Keratinocyte (primary cell): ENCODE measurements at regions not wholly inside any gene's neighbourhood (a gene's known extent, or its start where the extent isn't known, plus 50 kb on each side); places are given as distances from the start of the nearest gene placed in this dataset.

ENCODE experiments used
- CTCF ChIP-seq, 3 experiments: IDR thresholded peaks in 1 of 3; conservative IDR thresholded peaks in 1 of 3; optimal IDR thresholded peaks in 1 of 3; 2 replicates in 2 of 3; 3 replicates in 1 of 3; pipeline versions ENCODE3 to v1.5.1; 2011; ENCODE audit warnings: low read length in 3 of 3, mild to moderate bottlenecking in 3 of 3, moderate library complexity in 2 of 3, control low read depth in 1 of 3, inconsistent platforms in 1 of 3; ENCODE audit not compliant: insufficient read depth in 2 of 3; ENCODE audit errors: extremely low read depth in 1 of 3
- EZH2 ChIP-seq: IDR thresholded peaks from one replicate; pipeline ENCODE4 v1.6.1; 2012; ENCODE audit warnings: inconsistent platforms, mild to moderate bottlenecking, low read length, moderate library complexity

GRCh38 chr12:107632246-107632645, 53.4 kb upstream of the PWP1 start:
- TF ChIP-seq CTCF (optimal IDR thresholded peaks at IDR 0.05 in 1 of 3, IDR thresholded peaks at IDR 0.05 in 1 of 3, conservative IDR thresholded peaks at IDR 0.05 in 1 of 3; ENCODE audit: extremely low read depth in 1 of 3, insufficient read depth in 2 of 3, low read length in 3 of 3) = no peak
- TF ChIP-seq EZH2 = no peak
